ENCODE measurements at regions not wholly inside any gene's neighbourhood (a gene's known extent, or its start where the extent isn't known, plus 50 kb on each side); places are given as distances from the start of the nearest gene placed in this dataset.

DNA sequence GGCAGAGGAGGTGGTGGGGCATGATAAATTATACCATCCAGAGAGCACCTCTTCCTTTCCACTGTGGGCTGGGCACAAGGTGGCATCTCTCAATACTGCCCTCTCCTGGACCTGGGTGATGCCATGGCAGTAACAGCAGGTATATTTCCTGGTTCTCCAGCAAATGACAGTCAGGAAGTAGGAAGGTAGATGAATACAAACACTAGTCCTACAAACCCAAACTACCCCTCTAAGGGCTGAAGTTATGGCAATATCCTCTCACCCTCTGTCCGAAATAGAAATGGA, 1004.9 kb downstream of the KCNMA1 start:
- TF ChIP-seq POLR2A (IDR thresholded peaks at IDR 0.05), result no peak
- TF ChIP-seq, protein P1, sequence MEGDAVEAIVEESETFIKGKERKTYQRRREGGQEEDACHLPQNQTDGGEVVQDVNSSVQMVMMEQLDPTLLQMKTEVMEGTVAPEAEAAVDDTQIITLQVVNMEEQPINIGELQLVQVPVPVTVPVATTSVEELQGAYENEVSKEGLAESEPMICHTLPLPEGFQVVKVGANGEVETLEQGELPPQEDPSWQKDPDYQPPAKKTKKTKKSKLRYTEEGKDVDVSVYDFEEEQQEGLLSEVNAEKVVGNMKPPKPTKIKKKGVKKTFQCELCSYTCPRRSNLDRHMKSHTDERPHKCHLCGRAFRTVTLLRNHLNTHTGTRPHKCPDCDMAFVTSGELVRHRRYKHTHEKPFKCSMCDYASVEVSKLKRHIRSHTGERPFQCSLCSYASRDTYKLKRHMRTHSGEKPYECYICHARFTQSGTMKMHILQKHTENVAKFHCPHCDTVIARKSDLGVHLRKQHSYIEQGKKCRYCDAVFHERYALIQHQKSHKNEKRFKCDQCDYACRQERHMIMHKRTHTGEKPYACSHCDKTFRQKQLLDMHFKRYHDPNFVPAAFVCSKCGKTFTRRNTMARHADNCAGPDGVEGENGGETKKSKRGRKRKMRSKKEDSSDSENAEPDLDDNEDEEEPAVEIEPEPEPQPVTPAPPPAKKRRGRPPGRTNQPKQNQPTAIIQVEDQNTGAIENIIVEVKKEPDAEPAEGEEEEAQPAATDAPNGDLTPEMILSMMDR (IDR thresholded peaks at IDR 0.05), result no peak

Measured in lower leg skin (tissue), 3 donors.